ENCODE measurements at regions not wholly inside any gene's neighbourhood (a gene's known extent, or its start where the extent isn't known, plus 50 kb on each side); places are given as distances from the start of the nearest gene placed in this dataset.
A peak's percentile ranks its signal among the peaks of the same experiment; 100 is the strongest.
"Not testable (repeated sequence)": the region's sequence is repeated elsewhere in the genome, so short reads cannot be mapped to it uniquely, and the experiment has no call there.

- DNase-seq: peak in 1 of 2 experiments; percentile 1
Measured at GRCh38 chr3:135412475-135412874, 553.1 kb upstream of the PPP2R3A start.

- no peak for DNase-seq
Measured at GRCh38 chr3:135416182-135416581, 549.3 kb upstream of the PPP2R3A start.

- DNase-seq: no peak
Measured at GRCh38 chr3:135419155-135419554, 546.4 kb upstream of the PPP2R3A start.

GRCh38 chr3:135426508-135426907 is 539.0 kb upstream of the PPP2R3A start:
- no peak for DNase-seq

- no peak for DNase-seq
Measured at GRCh38 chr3:135432402-135432801, 533.1 kb upstream of the PPP2R3A start.

GRCh38 chr3:135438889-135439597 is 526.5 kb upstream of the PPP2R3A start:
- DNase-seq: not testable (repeated sequence)

- DNase-seq: not testable (repeated sequence)
Measured at GRCh38 chr3:135439632-135440031, 525.9 kb upstream of the PPP2R3A start.

- no peak for DNase-seq
Measured at GRCh38 chr3:135440233-135440632, 525.3 kb upstream of the PPP2R3A start.

- DNase-seq: no peak
Measured at GRCh38 chr3:135440746-135441145, 524.8 kb upstream of the PPP2R3A start.

- no peak for DNase-seq
Measured at GRCh38 chr3:135444058-135444457, 521.5 kb upstream of the PPP2R3A start.

GRCh38 chr3:135447483-135447882 is 518.0 kb upstream of the PPP2R3A start:
- no peak for DNase-seq

GRCh38 chr3:135448520-135448919 is 517.0 kb upstream of the PPP2R3A start:
- no peak for DNase-seq

- DNase-seq: no peak
Measured at GRCh38 chr3:135449046-135449445, 516.5 kb upstream of the PPP2R3A start.

- DNase-seq: no peak
Measured at GRCh38 chr3:135451037-135451785, 514.3 kb upstream of the PPP2R3A start.

- no peak for DNase-seq
Measured at GRCh38 chr3:135452881-135453280, 512.6 kb upstream of the PPP2R3A start.

GRCh38 chr3:135453326-135453725 is 512.2 kb upstream of the PPP2R3A start:
- no peak for DNase-seq

- no peak for DNase-seq
Measured at GRCh38 chr3:135454890-135455289, 510.6 kb upstream of the PPP2R3A start.

GRCh38 chr3:135456108-135456790 is 509.3 kb upstream of the PPP2R3A start:
- DNase-seq: peak; percentile 39 to 44

- no peak for DNase-seq
Measured at GRCh38 chr3:135458541-135459322, 506.8 kb upstream of the PPP2R3A start.

GRCh38 chr3:135460273-135460672 is 505.3 kb upstream of the PPP2R3A start:
- no peak for DNase-seq

GRCh38 chr3:135471911-135472310 is 493.6 kb upstream of the PPP2R3A start:
- no peak for DNase-seq

- DNase-seq: no peak
Measured at GRCh38 chr3:135473449-135473848, 492.1 kb upstream of the PPP2R3A start.

GRCh38 chr3:135487261-135487660 is 478.3 kb upstream of the PPP2R3A start:
- DNase-seq: no peak
